ENCODE measurements at regions not wholly inside any gene's neighbourhood (a gene's known extent, or its start where the extent isn't known, plus 50 kb on each side); places are given as distances from the start of the nearest gene placed in this dataset.

GRCh38 chr5:5902678-5903646 is 475.4 kb downstream of the MED10 start:
- H3K36me3 ChIP-seq (ENCODE audit: low read depth): no peaks in the 10 kb centered on the region
- ATAC-seq (no peak), DNase-seq (no peak)
- no peak for TF ChIP-seq CTCF (IDR thresholded peaks at IDR 0.05)
- H3K4me3 ChIP-seq: no peak overlapping the region
- no peaks in the 10 kb centered on the region for H3K4me1 ChIP-seq (ENCODE audit: low read depth)
- H3K9me3 ChIP-seq: no peaks in the 10 kb centered on the region
- intact Hi-C loops (cut with DNase I, micrococcal nuclease): no loop called here

- Histone ChIP-seq H3K4me3 (no peak overlapping the region), H3K4me1 (ENCODE audit: low read depth) (no peaks in the 10 kb centered on the region), H3K36me3 (ENCODE audit: low read depth) (no peaks in the 10 kb centered on the region), H3K9me3 (no peaks in the 10 kb centered on the region)
- intact Hi-C loops (cut with DNase I, micrococcal nuclease): no loop called here
- ATAC-seq (no peak), DNase-seq (no peak)
- no peak for TF ChIP-seq CTCF (IDR thresholded peaks at IDR 0.05)
Measured at GRCh38 chr5:5900350-5900749, 477.9 kb downstream of the ICE1 start.

GRCh38 chr5:5899716-5900115 is 477.2 kb downstream of the ICE1 start:
- ATAC-seq: no peak
- Histone ChIP-seq H3K4me1 (ENCODE audit: low read depth) (no peaks in the 10 kb centered on the region), H3K4me3 (no peak overlapping the region), H3K9me3 (no peaks in the 10 kb centered on the region), H3K36me3 (ENCODE audit: low read depth) (no peaks in the 10 kb centered on the region)
- intact Hi-C loops (cut with DNase I, micrococcal nuclease): no loop called here
- no peak for DNase-seq
- no peak for TF ChIP-seq CTCF (IDR thresholded peaks at IDR 0.05)

- ATAC-seq (no peak), DNase-seq (no peak)
- Histone ChIP-seq H3K9me3 (no peaks in the 10 kb centered on the region), H3K36me3 (ENCODE audit: low read depth) (no peaks in the 10 kb centered on the region), H3K4me1 (ENCODE audit: low read depth) (no peaks in the 10 kb centered on the region), H3K4me3 (no peak overlapping the region)
- intact Hi-C loops (cut with DNase I, micrococcal nuclease): no loop called here
- TF ChIP-seq CTCF (IDR thresholded peaks at IDR 0.05): no peak
Measured at GRCh38 chr5:5888284-5888683, 465.8 kb downstream of the ICE1 start.

- no peak for DNase-seq
- Histone ChIP-seq H3K4me1 (ENCODE audit: low read depth) (no peaks in the 10 kb centered on the region), H3K9me3 (no peaks in the 10 kb centered on the region), H3K36me3 (ENCODE audit: low read depth) (no peaks in the 10 kb centered on the region), H3K4me3 (no peak overlapping the region)
- intact Hi-C loops (cut with DNase I, micrococcal nuclease): no loop called here
- no peak for TF ChIP-seq CTCF (IDR thresholded peaks at IDR 0.05)
- no peak for ATAC-seq
Measured at GRCh38 chr5:5887833-5888232, 465.4 kb downstream of the ICE1 start.

All from mucosa of descending colon (tissue), 3 donors.